A549 (cell line): ENCODE measurements at regions not wholly inside any gene's neighbourhood (a gene's known extent, or its start where the extent isn't known, plus 50 kb on each side); places are given as distances from the start of the nearest gene placed in this dataset.

Experiments
- ATAC-seq, 2 experiments: fragments of 200-7000 bp in 1 of 2; fragments of >200 bp in 1 of 2; cut with Nextera tagmentation in 1 of 2; cut with Tn5 transposase in 1 of 2; 3 replicates each; pipeline versions ENCODE4 v1.8.0 to v1.9.1; 2018 to 2020; ENCODE audit warnings: mild to moderate bottlenecking in 1 of 2, moderate library complexity in 1 of 2
- CTCF ChIA-PET: fragments of 300-600 bp; sonication (Branson Sonifier 250); formaldehyde crosslinking; extraction: SDS; loops from one replicate; lab custom pipeline; 2021; ENCODE audit warnings: antibody characterized with exemption, inconsistent platforms; lab: Yijun Ruan, JAX
- POLR2A ChIA-PET: fragments of 350-600 bp; formaldehyde crosslinking; extraction: SDS; loops from one replicate; lab custom pipeline; 2021; ENCODE audit warnings: antibody characterized with exemption, inconsistent platforms; lab: Yijun Ruan, JAX
- DNase-seq, 2 experiments: peaks; one replicate each; pipeline versions ENCODE4 v3.0.0 to v3.0.0-alpha.2; 2011 to 2016; ENCODE audit warnings: low read depth in 1 of 2, low spot score in 1 of 2
- FAIRE-seq: peaks from 2 replicates; lab custom pipeline; 2011; peaks lifted over from hg19 to GRCh38; lab: Jason Lieb, UNC
- H3K27ac ChIP-seq, 2 experiments: fragments of >200 bp; sonication (Bioruptor Twin); formaldehyde crosslinking; 3 replicates each; pipeline ENCODE4 v1.5.1; 2016 to 2017
- H3K4me1 ChIP-seq: fragments of >200 bp; sonication (Bioruptor Twin); formaldehyde crosslinking; 3 replicates; pipeline ENCODE4 v1.6.1; 2016
- H3K4me2 ChIP-seq: fragments of >200 bp; sonication (Bioruptor Twin); formaldehyde crosslinking; 3 replicates; pipeline ENCODE4 v1.6.1; 2016
- H3K4me3 ChIP-seq: fragments of >200 bp; sonication (Bioruptor Twin); formaldehyde crosslinking; 3 replicates; pipeline ENCODE4 v1.5.1; 2016
- H3K9me3 ChIP-seq: fragments of >200 bp; sonication (Bioruptor Twin); formaldehyde crosslinking; 3 replicates; pipeline ENCODE4 v1.6.1; 2016
- CBX2 ChIP-seq: fragments of 200-600 bp; sonication (generic); IDR thresholded peaks from 2 replicates; pipeline ENCODE4 v1.6.1; 2016; ENCODE audit warnings: low read depth, mild to moderate bottlenecking, borderline replicate concordance
- CBX8 ChIP-seq: fragments of 200-600 bp; sonication (generic); IDR thresholded peaks from 2 replicates; pipeline ENCODE4 v1.6.1; 2016
- CEBPB ChIP-seq, 2 experiments: fragments of >200 bp in 1 of 2; sonication (Bioruptor Twin) in 1 of 2; formaldehyde crosslinking in 1 of 2; IDR thresholded peaks; 2 replicates each; pipeline ENCODE4 v1.6.1; 2012 to 2016
- CTCF ChIP-seq: fragments of >200 bp; sonication (Bioruptor Twin); formaldehyde crosslinking; IDR thresholded peaks from 3 replicates; pipeline ENCODE4 v1.5.1; 2016
- ESRRA ChIP-seq: fragments of 150-350 bp; IDR thresholded peaks from 2 replicates; pipeline ENCODE4 v1.6.1; 2014; ENCODE audit warnings: mild to moderate bottlenecking, low read length, borderline replicate concordance
- FOXS1 ChIP-seq: fragments of 250-450 bp; sonication (Bioruptor Pico); IDR thresholded peaks from 2 replicates; pipeline ENCODE4 v1.5.0; 2020; ENCODE audit warnings: mild to moderate bottlenecking, moderate library complexity
- GATA3 ChIP-seq: IDR thresholded peaks from 2 replicates; pipeline ENCODE4 v1.6.1; 2012; ENCODE audit warnings: borderline replicate concordance
- HES2 ChIP-seq: fragments of >200 bp; sonication (Bioruptor Twin); formaldehyde crosslinking; IDR thresholded peaks from 2 replicates; pipeline ENCODE4 v1.6.1; 2016
- HOXA7 ChIP-seq: fragments of 250-450 bp; sonication (Bioruptor Pico); IDR thresholded peaks from 2 replicates; pipeline ENCODE4 v1.5.0; 2020; ENCODE audit warnings: mild to moderate bottlenecking, moderate library complexity
- HOXB13 ChIP-seq: fragments of 250-450 bp; sonication (Bioruptor Pico); IDR thresholded peaks from 2 replicates; pipeline ENCODE4 v1.5.0; 2020; ENCODE audit warnings: low read depth, mild to moderate bottlenecking, moderate library complexity
- JUN ChIP-seq, 2 experiments: fragments of >200 bp; sonication (Bioruptor Twin); formaldehyde crosslinking; IDR thresholded peaks; 2 replicates in 1 of 2; 3 replicates in 1 of 2; pipeline ENCODE4 v1.6.1; 2016 to 2017
- JUNB ChIP-seq: fragments of >200 bp; sonication (Bioruptor Twin); formaldehyde crosslinking; IDR thresholded peaks from 2 replicates; pipeline ENCODE4 v1.6.1; 2016
- KDM1A ChIP-seq: fragments of 200-600 bp; sonication (generic); IDR thresholded peaks from 2 replicates; pipeline ENCODE4 v1.6.1; 2016; ENCODE audit warnings: low read depth, mild to moderate bottlenecking
- KDM5A ChIP-seq: fragments of 200-600 bp; sonication (generic); IDR thresholded peaks from 2 replicates; pipeline ENCODE4 v1.6.1; 2016; ENCODE audit warnings: antibody characterized with exemption, mild to moderate bottlenecking
- MYC ChIP-seq: IDR thresholded peaks from 2 replicates; pipeline ENCODE4 v1.6.1; 2012; ENCODE audit warnings: mild to moderate bottlenecking, inconsistent platforms, low read length, improper control_type of control experiment, borderline replicate concordance
- NPAS2 ChIP-seq: fragments of 250-450 bp; sonication (Bioruptor Pico); IDR thresholded peaks from 2 replicates; pipeline ENCODE4 v1.8.0; 2022; ENCODE audit warnings: mild to moderate bottlenecking, moderate library complexity, borderline replicate concordance
- NR3C1 ChIP-seq: fragments of >200 bp; sonication (Bioruptor Twin); formaldehyde crosslinking; IDR thresholded peaks from 3 replicates; pipeline ENCODE4 v1.6.1; 2017
- PBX3 ChIP-seq: IDR thresholded peaks from 2 replicates; pipeline ENCODE4 v1.6.1; 2012
- POLR2A ChIP-seq: IDR thresholded peaks from 2 replicates; pipeline ENCODE4 v1.6.1; 2012; ENCODE audit warnings: mild to moderate bottlenecking, low read length
- RAD21 ChIP-seq, 2 experiments: fragments of >200 bp in 1 of 2; sonication (Bioruptor Twin) in 1 of 2; formaldehyde crosslinking in 1 of 2; IDR thresholded peaks in 1 of 2; conservative IDR thresholded peaks in 1 of 2; 2 replicates in 1 of 2; 3 replicates in 1 of 2; pipeline ENCODE4 v1.6.1; 2012 to 2018; ENCODE audit warnings: inconsistent platforms in 1 of 2
- TP53 ChIP-seq: fragments of 250-450 bp; sonication (Bioruptor Pico); IDR thresholded peaks from 2 replicates; pipeline ENCODE4 v1.5.0; 2021; ENCODE audit warnings: mild to moderate bottlenecking, moderate library complexity
- ZFP36 ChIP-seq: fragments of 450-650 bp; IDR thresholded peaks from 2 replicates; pipeline ENCODE4 v1.6.1; 2014; ENCODE audit warnings: borderline replicate concordance; ENCODE audit not compliant: partially characterized antibody
- ZNF302 ChIP-seq: fragments of 250-450 bp; sonication (Bioruptor Pico); IDR thresholded peaks from 2 replicates; pipeline ENCODE4 v1.9.0; 2021; ENCODE audit warnings: inconsistent platforms, mild to moderate bottlenecking, moderate library complexity
- WGBS: methylation state at CpG from one replicate; pipeline ENCODE4 v1.1.6; 2017; ENCODE audit errors: missing lambda C conversion rate; 5-methylcytosine and 5-hydroxymethylcytosine counted together

GRCh38 chr3:106160396-106160795, 291.6 kb upstream of the CBLB start:
- 67% methylated on average over 1 of the region's 1 CpG for WGBS
- Histone ChIP-seq H3K9me3 (no peaks in the 10 kb centered on the region), H3K27ac (no peak overlapping the region), H3K4me3 (no peak overlapping the region), H3K4me1 (no peaks in the 10 kb centered on the region), H3K4me2 (no peak overlapping the region)
- no peak for DNase-seq
- FAIRE-seq, result no peak
- ATAC-seq, result no peak
- POLR2A ChIA-PET, result no interaction called here
- TF ChIP-seq CEBPB (IDR thresholded peaks at IDR 0.05) (no peak), GATA3 (no peak), FOXS1 (CRISPR knock-in tag) (no peak), NR3C1 (no peak), NPAS2 (CRISPR knock-in tag) (no peak), MYC (no peak), ZFP36 (no peak), HOXB13 (CRISPR knock-in tag) (no peak), KDM1A (no peak), HES2 (no peak), PBX3 (no peak), KDM5A (no peak), CBX8 (no peak), RAD21 (conservative IDR thresholded peaks at IDR 0.05 in 1 of 2, IDR thresholded peaks at IDR 0.05 in 1 of 2) (no peak)
- TF ChIP-seq, all 56 proteins: peak for 0
- CTCF ChIA-PET, result no interaction called here

GRCh38 chr3:106161246-106161645, 292.4 kb upstream of the CBLB start:
- ATAC-seq (no peak), FAIRE-seq (no peak), DNase-seq (no peak)
- H3K4me2 ChIP-seq, result no peak overlapping the region
- POLR2A ChIA-PET, result no interaction called here
- H3K4me1 ChIP-seq, result no peaks in the 10 kb centered on the region
- no peak overlapping the region for H3K27ac ChIP-seq
- no peak for TF ChIP-seq ESRRA
- H3K4me3 ChIP-seq, result no peak overlapping the region
- 61% methylated on average over 4 of the region's 4 CpGs for WGBS
- H3K9me3 ChIP-seq, result no peaks in the 10 kb centered on the region
- CTCF ChIA-PET, result no interaction called here

GRCh38 chr3:106167728-106168127, 298.9 kb upstream of the CBLB start:
- ChIA-PET CTCF (no interaction called here), POLR2A (no interaction called here)
- Histone ChIP-seq H3K4me1 (no peaks in the 10 kb centered on the region), H3K9me3 (no peaks in the 10 kb centered on the region), H3K4me3 (no peak overlapping the region), H3K4me2 (no peak overlapping the region), H3K27ac (no peak overlapping the region)
- ATAC-seq, result no peak
- no peak for DNase-seq
- TF ChIP-seq CTCF, result no peak
- no peak for TF ChIP-seq POLR2A
- TF ChIP-seq TP53 (CRISPR knock-in tag), result no peak
- TF ChIP-seq JUNB, result no peak
- TF ChIP-seq JUN (IDR thresholded peaks at IDR 0.05), result no peak
- no peak for TF ChIP-seq ZNF302
- TF ChIP-seq NR3C1, result no peak
- TF ChIP-seq HOXA7 (CRISPR knock-in tag), result no peak
- TF ChIP-seq CBX2, result no peak
- no peak for TF ChIP-seq KDM5A
- no peak for FAIRE-seq
- 69% methylated on average over 8 of the region's 8 CpGs for WGBS
